PC-9 (cell line): ENCODE measurements at regions not wholly inside any gene's neighbourhood (a gene's known extent, or its start where the extent isn't known, plus 50 kb on each side); places are given as distances from the start of the nearest gene placed in this dataset.

Experiments
- CTCF ChIP-seq: fragments of 200-600 bp; sonication (generic); conservative IDR thresholded peaks from 2 replicates; pipeline ENCODE4 v1.6.1; 2017; ENCODE audit warnings: mixed run types, antibody characterized with exemption, mild to moderate bottlenecking, moderate library complexity
- EZH2 ChIP-seq: fragments of 200-600 bp; sonication (generic); IDR thresholded peaks from 2 replicates; pipeline ENCODE4 v1.8.0; 2017; ENCODE audit warnings: antibody characterized with exemption, low read depth

- no peak for TF ChIP-seq CTCF
- TF ChIP-seq EZH2: no peak
Observed at GRCh38 chr13:40143559-40143958, 488.1 kb downstream of the COG6 start.
